IMR-90 (cell line): ENCODE measurements at regions not wholly inside any gene's neighbourhood (a gene's known extent, or its start where the extent isn't known, plus 50 kb on each side); places are given as distances from the start of the nearest gene placed in this dataset.

Source experiments
- ATAC-seq: fragments of 200-7000 bp; cut with Tn5 transposase; 2 replicates; pipeline ENCODE4 v1.9.1; 2020; ENCODE audit warnings: low read depth, mild to moderate bottlenecking, moderate library complexity
- BruUV-seq: library from RNA; stranded (reverse); fragments of 400-500 nt; replicated peaks from 2 replicates; lab custom pipeline; 2021; lab: Mats Ljungman, UMichigan
- CTCF ChIA-PET: fragments of 300-600 bp; formaldehyde crosslinking; extraction: SDS; loops from one replicate; lab custom pipeline; 2021; ENCODE audit warnings: antibody characterized with exemption; lab: Yijun Ruan, JAX
- POLR2A ChIA-PET: fragments of 300-600 bp; sonication (Branson Sonifier 250); formaldehyde crosslinking; loops from one replicate; lab custom pipeline; 2022; ENCODE audit warnings: antibody characterized with exemption; ENCODE audit not compliant: unreplicated experiment; lab: Charles Lee
- DNase-seq: peaks from one replicate; pipeline ENCODE4 v3.0.0; 2013
- H2AFZ ChIP-seq: replicated peaks from 2 replicates; pipeline ENCODE3; 2013; ENCODE audit warnings: low read length, mild to moderate bottlenecking; ENCODE audit not compliant: poor library complexity
- H2AK5ac ChIP-seq: 2 replicates; pipeline ENCODE4 v1.6.1; 2013; ENCODE audit warnings: low read depth, low read length, inconsistent platforms
- H2AK9ac ChIP-seq: replicated peaks from 2 replicates; pipeline ENCODE3; 2013; ENCODE audit warnings: mild to moderate bottlenecking, low read depth, low read length, moderate library complexity; ENCODE audit not compliant: poor library complexity
- H2BK120ac ChIP-seq: 2 replicates; pipeline ENCODE4 v1.6.1; 2013; ENCODE audit warnings: low read depth, low read length, inconsistent platforms
- H2BK15ac ChIP-seq: 3 replicates; pipeline ENCODE4 v1.6.1; 2013; ENCODE audit warnings: low read depth, low read length, inconsistent platforms
- H2BK20ac ChIP-seq: 2 replicates; pipeline ENCODE4 v1.6.1; 2013; ENCODE audit warnings: low read depth, mild to moderate bottlenecking, inconsistent platforms, low read length, moderate library complexity
- H2BK5ac ChIP-seq: 2 replicates; pipeline ENCODE4 v1.6.1; 2013; ENCODE audit warnings: mild to moderate bottlenecking, low read depth, low read length, inconsistent platforms; ENCODE audit not compliant: poor library complexity, severe bottlenecking
- H3K14ac ChIP-seq: replicated peaks from 2 replicates; pipeline ENCODE4 v1.6.1; 2013; ENCODE audit warnings: low read depth, low read length, inconsistent platforms
- H3K18ac ChIP-seq: 2 replicates; pipeline ENCODE4 v1.6.1; 2013; ENCODE audit warnings: low read depth, low read length, control low read depth
- H3K23ac ChIP-seq: 2 replicates; pipeline ENCODE4 v1.6.1; 2013; ENCODE audit warnings: low read depth, low read length, inconsistent platforms
- H3K27ac ChIP-seq: 2 replicates; pipeline ENCODE4 v1.5.1; 2013; ENCODE audit warnings: mild to moderate bottlenecking, control low read depth, low read length; ENCODE audit not compliant: insufficient read depth
- H3K27me3 ChIP-seq: 2 replicates; pipeline ENCODE4 v1.6.1; 2013; ENCODE audit warnings: low read length; ENCODE audit not compliant: control insufficient read depth, insufficient read depth
- H3K36me3 ChIP-seq: 2 replicates; pipeline ENCODE4 v1.6.1; 2013; ENCODE audit warnings: low read length, mixed read lengths; ENCODE audit not compliant: control insufficient read depth, insufficient read depth
- H3K4ac ChIP-seq: 2 replicates; pipeline ENCODE4 v1.6.1; 2013; ENCODE audit warnings: low read depth, low read length, inconsistent platforms
- H3K4me1 ChIP-seq: 2 replicates; pipeline ENCODE4 v1.6.1; 2013; ENCODE audit warnings: low read length, mixed read lengths; ENCODE audit not compliant: control insufficient read depth, insufficient read depth
- H3K4me2 ChIP-seq: 2 replicates; pipeline ENCODE4 v1.6.1; 2013; ENCODE audit warnings: low read depth, mild to moderate bottlenecking, control low read depth, low read length, moderate library complexity
- H3K4me3 ChIP-seq: 2 replicates; pipeline ENCODE4 v1.5.1; 2013; ENCODE audit warnings: low read depth, mild to moderate bottlenecking, control low read depth, low read length, moderate library complexity; ENCODE audit not compliant: insufficient read depth
- H3K56ac ChIP-seq: 2 replicates; pipeline ENCODE4 v1.6.1; 2013; ENCODE audit warnings: low read length, inconsistent platforms; ENCODE audit not compliant: insufficient read depth; ENCODE audit errors: extremely low read depth
- H3K79me1 ChIP-seq, 2 experiments: 2 replicates each; pipeline ENCODE4 v1.6.1; 2013; ENCODE audit warnings: low read length in 2 of 2, inconsistent platforms in 1 of 2, low read depth in 1 of 2
- H3K9ac ChIP-seq: 2 replicates; pipeline ENCODE4 v1.6.1; 2013; ENCODE audit warnings: low read depth, low read length, control low read depth
- H3K9me1 ChIP-seq: 2 replicates; pipeline ENCODE4 v1.6.1; 2013; ENCODE audit warnings: low read length, inconsistent platforms; ENCODE audit not compliant: insufficient read depth
- H3K9me3 ChIP-seq: 2 replicates; pipeline ENCODE4 v1.6.1; 2013; ENCODE audit warnings: low read length; ENCODE audit not compliant: control insufficient read depth, insufficient read depth
- H4K20me1 ChIP-seq: 2 replicates; pipeline ENCODE4 v1.6.1; 2013; ENCODE audit warnings: low read length, inconsistent platforms; ENCODE audit not compliant: insufficient read depth
- H4K5ac ChIP-seq: 2 replicates; pipeline ENCODE4 v1.6.1; 2013; ENCODE audit warnings: mild to moderate bottlenecking, low read depth, low read length, control low read depth
- H4K8ac ChIP-seq, 2 experiments: 2 replicates each; pipeline ENCODE4 v1.6.1; 2013; ENCODE audit warnings: low read depth in 2 of 2, low read length in 2 of 2, control low read depth in 1 of 2, inconsistent platforms in 1 of 2
- H4K91ac ChIP-seq: 2 replicates; pipeline ENCODE4 v1.6.1; 2013; ENCODE audit warnings: low read depth, low read length, inconsistent platforms; ENCODE audit not compliant: insufficient read depth
- RAD21 ChIP-seq: IDR thresholded peaks from 2 replicates; pipeline ENCODE4 v1.6.1; 2012; ENCODE audit warnings: low read length, improper control_type of control experiment
- RCOR1 ChIP-seq: IDR thresholded peaks from 2 replicates; pipeline ENCODE4 v1.6.1; 2012; ENCODE audit warnings: mild to moderate bottlenecking, low read length, improper control_type of control experiment; ENCODE audit not compliant: insufficient replicate concordance
- SMC3 ChIP-seq: fragments of 150-350 bp; IDR thresholded peaks from 2 replicates; pipeline ENCODE4 v1.6.1; 2016; ENCODE audit warnings: low read depth, mild to moderate bottlenecking, antibody characterized with exemption, low read length, moderate library complexity
- WGBS, 2 experiments: methylation state at CpG; one replicate each; pipeline versions ENCODE4 v1.1.5 to v1.1.7; 2013; ENCODE audit warnings: missing lambda C conversion rate in 2 of 2; ENCODE audit not compliant: insufficient read length in 1 of 2; ENCODE audit errors: extremely low coverage in 2 of 2; 5-methylcytosine and 5-hydroxymethylcytosine counted together
- dilution Hi-C: fragments of 300-500 bp; cut with HindIII; formaldehyde crosslinking; loops from one replicate; pipeline ENCODE4 v1.14.3; 2018; ENCODE audit warnings: low sequenced_read_pairs; ENCODE audit not compliant: unreplicated experiment
- in situ Hi-C: fragments of 300-500 bp; cut with MboI; formaldehyde crosslinking; loops from 3 replicates; pipeline ENCODE4 v1.14.3; 2019; ENCODE audit warnings: low sequenced_read_pairs, inconsistent platforms, mixed read lengths
- intact Hi-C: fragments of 100-400 bp; cut with micrococcal nuclease; formaldehyde crosslinking; loops from 2 replicates; pipeline ENCODE4 v1.10.0; 2022

- Histone ChIP-seq H3K4ac (peak overlapping the region; percentile 90), H2BK15ac (peak overlapping the region; percentile 69; the same call in 2 of the 3 replicates), H3K9me1 (peaks cover 9% of the 10 kb centered on the region; the same call in 1 of the 2 replicates), H2BK5ac (peak overlapping the region; percentile 93), H3K14ac (peak overlapping the region; percentile 86), H3K23ac (peak overlapping the region; percentile 57), H4K8ac (peak overlapping the region; percentile 84 to 86), H3K56ac (peak overlapping the region; percentile 64), H3K27me3 (no peaks in the 10 kb centered on the region), H3K9ac (peak overlapping the region; percentile 47), H3K79me1 (no peaks in the 10 kb centered on the region), H2AK9ac (peak overlapping the region; percentile 2), H2AK5ac (peak overlapping the region; percentile 59; the same call in 1 of the 2 replicates), H3K9me3 (no peaks in the 10 kb centered on the region), H2BK120ac (peak overlapping the region; percentile 96), H2BK20ac (peak overlapping the region; percentile 93), H2AFZ (peak overlapping the region; percentile 28), H3K4me2 (peak overlapping the region; percentile 60; the same call in 1 of the 2 replicates), H4K5ac (peak overlapping the region; percentile 94), H3K4me3 (no peak overlapping the region), H3K18ac (peak overlapping the region; percentile 99), H3K27ac (peak overlapping the region; percentile 75), H3K4me1 (peaks cover 9% of the 10 kb centered on the region), H4K91ac (peak overlapping the region; percentile 94), H3K36me3 (no peaks in the 10 kb centered on the region), H4K20me1 (no peaks in the 10 kb centered on the region)
- DNase-seq (peak; percentile 16), ATAC-seq (no peak)
- dilution Hi-C loops (no loop called here), intact Hi-C loops (no loop called here), in situ Hi-C loops (no loop called here)
- ChIA-PET CTCF (interaction anchor here (0.7 kb wide), 1 partner anchor 741 kb away, joined by 3 read pairs; no protein-coding TSS in a partner anchor), POLR2A (no interaction called here)
- WGBS, 2 experiments: no CpG with 5 or more reads among the region's 2 CpGs
- no TSS peak for BruUV-seq
- TF ChIP-seq SMC3: no peak
- TF ChIP-seq RCOR1: no peak
- no peak for TF ChIP-seq RAD21
These were observed 256.7 kb downstream of the CDH11 start for GRCh38 chr16:64865069-64865696.
